CD14-positive monocyte (primary cell): ENCODE measurements at regions not wholly inside any gene's neighbourhood (a gene's known extent, or its start where the extent isn't known, plus 50 kb on each side); places are given as distances from the start of the nearest gene placed in this dataset.

Source experiments
- DNase-seq, 3 donors: peaks; one replicate each; pipeline ENCODE4 v3.0.0-alpha.2; 2011 to 2022
- H2AFZ ChIP-seq: 2 replicates; pipeline ENCODE4 v1.6.0; 2012; ENCODE audit warnings: mild to moderate bottlenecking, low read depth, low read length, inconsistent platforms; ENCODE audit not compliant: insufficient read depth, poor library complexity, severe bottlenecking
- H3K27ac ChIP-seq, 2 donors: 1 replicate in 1 of 2; 2 replicates in 1 of 2; pipeline ENCODE4 v1.5.1; 2012 to 2013; ENCODE audit warnings: low read length in 2 of 2, control low read depth in 1 of 2, inconsistent platforms in 1 of 2, low read depth in 1 of 2, mild to moderate bottlenecking in 1 of 2
- H3K27me3 ChIP-seq, 2 donors: one replicate each; pipeline versions ENCODE4 v1.6.0 to v1.6.1; 2011 to 2013; ENCODE audit warnings: low read length in 2 of 2; ENCODE audit not compliant: control insufficient read depth in 2 of 2, insufficient read depth in 2 of 2
- H3K36me3 ChIP-seq, 2 donors: replicated peaks in 1 of 2; 1 replicate in 1 of 2; 2 replicates in 1 of 2; pipeline versions ENCODE4 v1.5.1 to v1.6.1; 2012 to 2013; ENCODE audit warnings: low read length in 2 of 2, control low read depth in 1 of 2, inconsistent platforms in 1 of 2, mild to moderate bottlenecking in 1 of 2; ENCODE audit not compliant: insufficient read depth in 2 of 2, control insufficient read depth in 1 of 2
- H3K4me1 ChIP-seq, 2 donors: 1 replicate in 1 of 2; 2 replicates in 1 of 2; pipeline versions ENCODE4 v1.5.1 to v1.6.1; 2012 to 2013; ENCODE audit warnings: low read length in 2 of 2, control low read depth in 1 of 2, inconsistent platforms in 1 of 2, mild to moderate bottlenecking in 1 of 2, moderate library complexity in 1 of 2; ENCODE audit not compliant: insufficient read depth in 2 of 2, control insufficient read depth in 1 of 2
- H3K4me2 ChIP-seq: replicated peaks from 2 replicates; pipeline ENCODE3; 2012; ENCODE audit warnings: low read length, moderate library complexity, mild to moderate bottlenecking; ENCODE audit not compliant: poor library complexity, severe bottlenecking; ENCODE audit errors: extremely low read depth
- H3K4me3 ChIP-seq, 3 experiments: fragments of 200-600 bp in 1 of 3; sonication (generic) in 1 of 3; replicated peaks in 1 of 3; 1 replicate in 2 of 3; 2 replicates in 1 of 3; pipeline ENCODE4 v1.5.1; 2011 to 2013; ENCODE audit warnings: low read length in 3 of 3, mild to moderate bottlenecking in 3 of 3, control low read depth in 2 of 3, low read depth in 2 of 3, inconsistent platforms in 1 of 3, moderate library complexity in 1 of 3
- H3K79me2 ChIP-seq: 2 replicates; pipeline ENCODE4 v1.6.0; 2012; ENCODE audit warnings: mild to moderate bottlenecking, control low read depth, inconsistent platforms, low read length, moderate library complexity; ENCODE audit not compliant: insufficient read depth
- H3K9ac ChIP-seq: 2 replicates; pipeline ENCODE4 v1.6.0; 2017; ENCODE audit warnings: low read length, mild to moderate bottlenecking; ENCODE audit not compliant: insufficient read depth, poor library complexity, severe bottlenecking
- H3K9me3 ChIP-seq, 2 donors: replicated peaks in 1 of 2; 1 replicate in 1 of 2; 2 replicates in 1 of 2; pipeline versions ENCODE4 v1.5.1 to v1.6.1; 2012 to 2013; ENCODE audit warnings: low read length in 2 of 2, control low read depth in 1 of 2; ENCODE audit not compliant: control insufficient read depth in 1 of 2, insufficient read depth in 1 of 2
- H4K20me1 ChIP-seq: 2 replicates; pipeline ENCODE4 v1.6.0; 2012; ENCODE audit warnings: mild to moderate bottlenecking, low read length, control low read depth, moderate library complexity; ENCODE audit not compliant: insufficient read depth
- H3K27ac Mint-ChIP-seq, 7 donors: one replicate each; pipeline ENCODE4 v1.8.0; 2020; ENCODE audit warnings: mild to moderate bottlenecking in 7 of 7, mixed read lengths in 7 of 7, moderate library complexity in 6 of 7, inconsistent platforms in 2 of 7
- H3K27me3 Mint-ChIP-seq, 3 donors: one replicate each; pipeline ENCODE4 v1.8.0; 2021 to 2022; ENCODE audit warnings: low read depth in 3 of 3, mild to moderate bottlenecking in 3 of 3, mixed read lengths in 3 of 3, moderate library complexity in 3 of 3, inconsistent platforms in 1 of 3
- H3K36me3 Mint-ChIP-seq, 2 donors: one replicate each; pipeline ENCODE4 v1.8.0; 2020; ENCODE audit warnings: mixed read lengths in 2 of 2, inconsistent platforms in 1 of 2, mild to moderate bottlenecking in 1 of 2
- H3K4me1 Mint-ChIP-seq: one replicate; pipeline ENCODE4 v1.8.0; 2020; ENCODE audit warnings: mild to moderate bottlenecking, mixed read lengths
- H3K4me3 Mint-ChIP-seq, 2 donors: one replicate each; pipeline ENCODE4 v1.8.0; 2020; ENCODE audit warnings: mild to moderate bottlenecking in 2 of 2, mixed read lengths in 2 of 2, moderate library complexity in 1 of 2
- H3K9me3 Mint-ChIP-seq, 7 donors: one replicate each; pipeline ENCODE4 v1.8.0; 2020 to 2022; ENCODE audit warnings: mixed read lengths in 7 of 7, mild to moderate bottlenecking in 6 of 7, moderate library complexity in 6 of 7, inconsistent platforms in 2 of 7
- CTCF ChIP-seq: fragments of 200-600 bp; IDR thresholded peaks from one replicate; pipeline ENCODE4 v1.8.0; 2022; ENCODE audit warnings: antibody characterized with exemption, mild to moderate bottlenecking
- WGBS: methylation state at CpG from one replicate; pipeline ENCODE4 v1.1.5; 2013; ENCODE audit warnings: missing lambda C conversion rate; ENCODE audit not compliant: insufficient coverage; 5-methylcytosine and 5-hydroxymethylcytosine counted together
- intact Hi-C, 2 donors: fragments of 100-400 bp; cut with micrococcal nuclease; formaldehyde crosslinking; loops; one replicate each; pipeline versions ENCODE4 v1.15.0 to v1.15.1; 2023

GRCh38 chr19:31983647-31984046, 361.8 kb upstream of the ZNF507 start:
- no peaks in the 10 kb centered on the region for H3K4me1 ChIP-seq
- no peaks in the 10 kb centered on the region for H3K36me3 ChIP-seq
- 73% methylated on average over 2 of the region's 3 CpGs for WGBS
- Mint-ChIP-seq H3K27ac (no peak overlapping the region), H3K4me3 (no peak overlapping the region), H3K36me3 (no peaks in the 10 kb centered on the region), H3K27me3 (peaks cover 0 to 2% (median 2%) of the 10 kb centered on the region in 3 donors), H3K9me3 (peaks cover 7 to 25% (median 13%) of the 10 kb centered on the region in 7 donors), H3K4me1 (no peaks in the 10 kb centered on the region)
- H3K4me3 ChIP-seq: no peak overlapping the region
- no peak overlapping the region for H3K27ac ChIP-seq
- H3K79me2 ChIP-seq: no peaks in the 10 kb centered on the region
- no peaks in the 10 kb centered on the region for H3K27me3 ChIP-seq
- TF ChIP-seq CTCF: no peak
- H3K9me3 ChIP-seq: peaks cover 11 to 26% of the 10 kb centered on the region in 2 donors
- H4K20me1 ChIP-seq: no peaks in the 10 kb centered on the region
- H3K4me2 ChIP-seq: no peak overlapping the region
- DNase-seq: no peak
- intact Hi-C loops: no loop called here
- no peak overlapping the region for H3K9ac ChIP-seq
- no peak overlapping the region for H2AFZ ChIP-seq

GRCh38 chr19:31985001-31985605, 360.3 kb upstream of the ZNF507 start:
- Histone ChIP-seq H2AFZ (no peak overlapping the region), H3K36me3 (no peaks in the 10 kb centered on the region), H3K27ac (no peak overlapping the region), H3K9me3 (peaks cover 11 to 26% of the 10 kb centered on the region in 2 donors), H3K27me3 (no peaks in the 10 kb centered on the region), H3K4me1 (no peaks in the 10 kb centered on the region), H4K20me1 (no peaks in the 10 kb centered on the region), H3K4me2 (no peak overlapping the region), H3K4me3 (no peak overlapping the region), H3K79me2 (no peaks in the 10 kb centered on the region), H3K9ac (no peak overlapping the region)
- H3K36me3 Mint-ChIP-seq: no peaks in the 10 kb centered on the region
- H3K27me3 Mint-ChIP-seq: peaks cover 0 to 2% (median 2%) of the 10 kb centered on the region in 3 donors
- H3K4me3 Mint-ChIP-seq: no peak overlapping the region
- no peak for TF ChIP-seq CTCF
- H3K4me1 Mint-ChIP-seq: no peaks in the 10 kb centered on the region
- intact Hi-C loops: no loop called here
- peaks cover 7 to 31% (median 13%) of the 10 kb centered on the region in 7 donors for H3K9me3 Mint-ChIP-seq
- no peak overlapping the region for H3K27ac Mint-ChIP-seq
- no peak for DNase-seq
- 96% methylated on average over 6 of the region's 7 CpGs for WGBS
